GM12878 (cell line): ENCODE measurements at regions not wholly inside any gene's neighbourhood (a gene's known extent, or its start where the extent isn't known, plus 50 kb on each side); places are given as distances from the start of the nearest gene placed in this dataset.

ENCODE experiments used
- ATAC-seq: fragments of 200-7000 bp; cut with Tn5 transposase; 3 replicates; pipeline ENCODE4 v1.9.1; 2020; ENCODE audit warnings: mild to moderate bottlenecking, moderate library complexity
- BruUV-seq: library from RNA; stranded (reverse); fragments of 400-500 nt; replicated peaks from 2 replicates; lab custom pipeline; 2021; lab: Mats Ljungman, UMichigan
- CTCF ChIA-PET: fragments of 300-600 bp; sonication (Branson Sonifier 250); formaldehyde crosslinking; extraction: SDS; loops from one replicate; lab custom pipeline; 2021; ENCODE audit warnings: inconsistent platforms; lab: Yijun Ruan, JAX
- POLR2A ChIA-PET: fragments of 350-600 bp; formaldehyde crosslinking; extraction: SDS; loops from one replicate; lab custom pipeline; 2021; ENCODE audit warnings: inconsistent platforms; lab: Charles Lee
- RAD21 ChIA-PET: fragments of 300-600 bp; sonication (Branson Sonifier 250); formaldehyde crosslinking; loops from one replicate; lab custom pipeline; 2023; ENCODE audit warnings: antibody characterized with exemption; ENCODE audit not compliant: unreplicated experiment; lab: Charles Lee
- SMC1A ChIA-PET: fragments of 300-600 bp; sonication (Branson Sonifier 250); formaldehyde crosslinking; loops from one replicate; lab custom pipeline; 2023; ENCODE audit not compliant: unreplicated experiment, uncharacterized antibody; lab: Charles Lee
- DNase-seq: peaks from one replicate; pipeline ENCODE4 v3.0.0-alpha.2; 2011; ENCODE audit warnings: low read depth, low spot score
- FAIRE-seq: peaks from 3 replicates; lab custom pipeline; 2011; peaks lifted over from hg19 to GRCh38; lab: Jason Lieb, UNC
- H2AFZ ChIP-seq: 2 replicates; pipeline ENCODE4 v1.6.0; 2011; ENCODE audit warnings: low read depth, low read length, control low read depth; ENCODE audit not compliant: control insufficient read depth
- H3K27ac ChIP-seq: 2 replicates; pipeline ENCODE4 v1.5.1; 2011; ENCODE audit warnings: control low read depth; ENCODE audit not compliant: control insufficient read depth, insufficient read depth
- H3K27me3 ChIP-seq, 2 experiments: replicated peaks in 1 of 2; 2 replicates each; pipeline versions ENCODE4 v1.6.0 to v1.6.1; 2011; ENCODE audit warnings: low read length in 1 of 2; ENCODE audit not compliant: control insufficient read depth in 2 of 2, insufficient read depth in 2 of 2
- H3K36me3 ChIP-seq, 2 experiments: 2 replicates each; pipeline ENCODE4 v1.5.1; 2011; ENCODE audit warnings: low read length in 1 of 2; ENCODE audit not compliant: control insufficient read depth in 2 of 2, insufficient read depth in 2 of 2
- H3K4me1 ChIP-seq: 2 replicates; pipeline ENCODE4 v1.6.1; 2011; ENCODE audit warnings: mild to moderate bottlenecking, low read length, moderate library complexity, mixed read lengths; ENCODE audit not compliant: control insufficient read depth, insufficient read depth
- H3K4me2 ChIP-seq: 2 replicates; pipeline ENCODE4 v1.6.0; 2011; ENCODE audit warnings: control low read depth; ENCODE audit not compliant: control insufficient read depth, insufficient read depth
- H3K4me3 ChIP-seq: fragments of 200-600 bp; sonication (generic); 2 replicates; pipeline ENCODE4 v1.5.1; 2016
- H3K79me2 ChIP-seq: 2 replicates; pipeline ENCODE4 v1.6.0; 2011; ENCODE audit warnings: low read length; ENCODE audit not compliant: control insufficient read depth, insufficient read depth
- H3K9ac ChIP-seq: 2 replicates; pipeline ENCODE4 v1.8.0; 2011; ENCODE audit warnings: low read length, control low read depth, mixed read lengths; ENCODE audit not compliant: control insufficient read depth, insufficient read depth
- H3K9me3 ChIP-seq: replicated peaks from 3 replicates; pipeline ENCODE4 v1.5.1; 2011; ENCODE audit warnings: mild to moderate bottlenecking, low read length; ENCODE audit not compliant: control insufficient read depth, insufficient read depth
- H4K20me1 ChIP-seq: 2 replicates; pipeline ENCODE4 v1.6.0; 2011; ENCODE audit not compliant: control insufficient read depth, insufficient read depth
- CEBPZ ChIP-seq: fragments of 150-350 bp; IDR thresholded peaks from 2 replicates; pipeline ENCODE4 v1.6.1; 2016; ENCODE audit warnings: low read depth, low read length
- IRF3 ChIP-seq: fragments of 450-650 bp; IDR thresholded peaks from 2 replicates; pipeline ENCODE4 v1.6.1; 2014; ENCODE audit warnings: mild to moderate bottlenecking
- RAD21 ChIP-seq: IDR thresholded peaks from 2 replicates; pipeline ENCODE4 v1.6.1; 2011; ENCODE audit warnings: mild to moderate bottlenecking, low read depth, low read length, moderate library complexity; ENCODE audit not compliant: insufficient read depth
- ZZZ3 ChIP-seq: IDR thresholded peaks from 2 replicates; pipeline ENCODE4 v1.6.1; 2011; ENCODE audit warnings: low read depth; ENCODE audit not compliant: control insufficient read depth, insufficient read length
- WGBS: methylation state at CpG from one replicate; pipeline ENCODE4 v1.1.6; 2016; ENCODE audit warnings: low lambda C conversion rate; ENCODE audit not compliant: insufficient replicate concordance, insufficient coverage; ENCODE audit errors: missing lambda C conversion rate; 5-methylcytosine and 5-hydroxymethylcytosine counted together
- in situ Hi-C: fragments of 300-500 bp; cut with MboI; formaldehyde crosslinking; loops from 9 replicates; pipeline ENCODE4 v1.14.3; 2018; ENCODE audit warnings: mixed read lengths
- intact Hi-C: fragments of 100-400 bp; cut with micrococcal nuclease; formaldehyde crosslinking; loops from one replicate; pipeline ENCODE4 v1.14.2; 2022; ENCODE audit not compliant: unreplicated experiment

- no peaks in the 10 kb centered on the region for H3K79me2 ChIP-seq
- ChIA-PET POLR2A (no interaction called here), RAD21 (interaction anchor here (0.7 kb wide), 1 partner anchor 205 kb away, joined by 3 read pairs; no protein-coding TSS in a partner anchor), SMC1A (interaction anchor here (1.2 kb wide), 1 partner anchor 12 kb away, joined by 3 read pairs; no protein-coding TSS in a partner anchor), CTCF (interaction anchor here (1.0 to 1.3 kb wide), 3 partner anchors 28 to 1187 kb away, joined by 3 read pairs; no protein-coding TSS in a partner anchor)
- no peak overlapping the region for H2AFZ ChIP-seq
- no peaks in the 10 kb centered on the region for H3K36me3 ChIP-seq
- TF ChIP-seq RAD21 (peak; percentile 13; the same call in 1 of the 2 replicates), IRF3 (no peak)
- 31% methylated on average over 6 of the region's 6 CpGs for WGBS
- ATAC-seq (no peak), FAIRE-seq (no peak), DNase-seq (no peak)
- H3K27me3 ChIP-seq = no peaks in the 10 kb centered on the region
- no peak overlapping the region for H3K4me2 ChIP-seq
- no peaks in the 10 kb centered on the region for H4K20me1 ChIP-seq
- no peak overlapping the region for H3K27ac ChIP-seq
- no TSS peak for BruUV-seq
- H3K9me3 ChIP-seq = no peaks in the 10 kb centered on the region
- in situ Hi-C loops (no loop called here), intact Hi-C loops (no loop called here)
- no peaks in the 10 kb centered on the region for H3K4me1 ChIP-seq
- H3K4me3 ChIP-seq = no peak overlapping the region
- no peak overlapping the region for H3K9ac ChIP-seq
These were observed 86.7 kb upstream of the NFIB start for GRCh38 chr9:14400658-14400995.

GRCh38 chr9:14399756-14400657 is 86.1 kb upstream of the NFIB start:
- CTCF ChIA-PET = interaction anchor here (1.0 to 1.3 kb wide), 3 partner anchors 29 to 1186 kb away, joined by 3 read pairs; no protein-coding TSS in a partner anchor

More at GRCh38 chr9:14399756-14400657, 86.1 kb upstream of the NFIB start:
- DNase-seq (no peak), ATAC-seq (no peak), FAIRE-seq (no peak)
- no peaks in the 10 kb centered on the region for H4K20me1 ChIP-seq
- no peaks in the 10 kb centered on the region for H3K9me3 ChIP-seq
- BruUV-seq = no TSS peak
- H3K4me3 ChIP-seq = no peak overlapping the region
- 11% methylated on average over 5 of the region's 5 CpGs for WGBS
- H3K9ac ChIP-seq = no peak overlapping the region
- ChIA-PET RAD21 (interaction anchor here (0.7 kb wide), 1 partner anchor 205 kb away, joined by 3 read pairs; no protein-coding TSS in a partner anchor), SMC1A (interaction anchor here (1.2 kb wide), 1 partner anchor 12 kb away, joined by 3 read pairs; no protein-coding TSS in a partner anchor), POLR2A (no interaction called here)
- no peak overlapping the region for H3K4me2 ChIP-seq
- H3K27ac ChIP-seq = no peak overlapping the region
- intact Hi-C loops = no loop called here
- TF ChIP-seq ZZZ3 (no peak), CEBPZ (no peak)
- no peaks in the 10 kb centered on the region for H3K79me2 ChIP-seq
- in situ Hi-C loops = no loop called here
- no peaks in the 10 kb centered on the region for H3K36me3 ChIP-seq
- H3K27me3 ChIP-seq = no peaks in the 10 kb centered on the region
- no peaks in the 10 kb centered on the region for H3K4me1 ChIP-seq
- H2AFZ ChIP-seq = no peak overlapping the region
